ENCODE measurements at regions not wholly inside any gene's neighbourhood (a gene's known extent, or its start where the extent isn't known, plus 50 kb on each side); places are given as distances from the start of the nearest gene placed in this dataset.

GRCh38 chr15:62472616-62473299, 307.7 kb upstream of the C2CD4B start:
- TF ChIP-seq CTCF (IDR thresholded peaks at IDR 0.05; ENCODE audit: insufficient read depth, low read length): no peak
- no peak for TF ChIP-seq REST (IDR thresholded peaks at IDR 0.05; ENCODE audit: insufficient replicate concordance, low read depth)
- no peak for TF ChIP-seq POLR2AphosphoS5 (IDR thresholded peaks at IDR 0.05; ENCODE audit: low read depth)
- no peak for TF ChIP-seq GABPA (IDR thresholded peaks at IDR 0.05; ENCODE audit: low read depth)
- TF ChIP-seq SPI1 (IDR thresholded peaks at IDR 0.05; ENCODE audit: borderline replicate concordance, low read depth): no peak
